DMS 273 (cell line): ENCODE measurements at regions not wholly inside any gene's neighbourhood (a gene's known extent, or its start where the extent isn't known, plus 50 kb on each side); places are given as distances from the start of the nearest gene placed in this dataset.

Experiments used
- DNase-seq: peaks from one replicate; lab custom pipeline; 2025; ENCODE audit not compliant: unreplicated experiment; lab: John Stamatoyannopoulos, UW

DNA sequence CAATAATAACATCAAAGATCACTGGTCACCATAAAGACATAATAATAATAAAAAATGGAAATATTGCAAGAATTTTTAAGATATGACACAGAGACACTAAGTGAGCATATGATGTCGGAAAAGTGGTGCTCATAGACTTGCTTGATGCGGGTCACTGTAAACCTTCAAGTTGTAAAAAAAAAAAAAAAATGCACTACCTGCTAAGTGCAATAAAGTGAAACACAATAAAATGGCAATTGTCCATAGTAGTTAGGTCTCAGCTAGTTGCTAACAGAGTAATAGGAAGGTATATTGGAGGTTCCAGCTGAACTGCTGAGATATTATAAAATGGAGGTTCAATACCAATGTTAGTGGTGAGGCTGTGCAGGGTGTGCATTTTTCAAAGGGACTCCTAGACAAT lies 146.6 kb upstream of the MRPS22 start:
- no peak for DNase-seq

GRCh38 chr3:139198186-139198585 lies 145.6 kb upstream of the MRPS22 start:
- DNase-seq = no peak

DNA sequence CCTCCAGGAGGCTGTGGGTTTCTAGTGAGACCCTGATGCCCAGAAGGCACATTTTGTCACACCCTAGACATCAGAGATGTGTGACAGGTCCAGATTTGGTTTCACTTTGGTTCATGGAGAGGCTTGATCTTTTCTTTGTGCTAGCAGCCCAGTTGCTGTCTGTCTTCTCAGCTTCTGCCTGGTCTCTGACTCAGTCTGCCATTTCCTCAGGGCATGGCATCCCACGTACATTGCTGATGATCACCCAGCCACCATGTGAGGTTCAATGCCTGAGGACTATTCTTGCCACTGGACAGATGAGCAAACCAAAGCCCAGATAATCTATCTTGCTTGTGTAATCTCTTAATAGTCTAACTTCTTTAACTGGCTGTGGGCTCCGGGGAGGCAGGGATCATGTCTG lies 144.9 kb upstream of the MRPS22 start:
- DNase-seq = no peak

GRCh38 chr3:139199421-139200010 lies 144.3 kb upstream of the MRPS22 start:
- DNase-seq = no peak

DNA sequence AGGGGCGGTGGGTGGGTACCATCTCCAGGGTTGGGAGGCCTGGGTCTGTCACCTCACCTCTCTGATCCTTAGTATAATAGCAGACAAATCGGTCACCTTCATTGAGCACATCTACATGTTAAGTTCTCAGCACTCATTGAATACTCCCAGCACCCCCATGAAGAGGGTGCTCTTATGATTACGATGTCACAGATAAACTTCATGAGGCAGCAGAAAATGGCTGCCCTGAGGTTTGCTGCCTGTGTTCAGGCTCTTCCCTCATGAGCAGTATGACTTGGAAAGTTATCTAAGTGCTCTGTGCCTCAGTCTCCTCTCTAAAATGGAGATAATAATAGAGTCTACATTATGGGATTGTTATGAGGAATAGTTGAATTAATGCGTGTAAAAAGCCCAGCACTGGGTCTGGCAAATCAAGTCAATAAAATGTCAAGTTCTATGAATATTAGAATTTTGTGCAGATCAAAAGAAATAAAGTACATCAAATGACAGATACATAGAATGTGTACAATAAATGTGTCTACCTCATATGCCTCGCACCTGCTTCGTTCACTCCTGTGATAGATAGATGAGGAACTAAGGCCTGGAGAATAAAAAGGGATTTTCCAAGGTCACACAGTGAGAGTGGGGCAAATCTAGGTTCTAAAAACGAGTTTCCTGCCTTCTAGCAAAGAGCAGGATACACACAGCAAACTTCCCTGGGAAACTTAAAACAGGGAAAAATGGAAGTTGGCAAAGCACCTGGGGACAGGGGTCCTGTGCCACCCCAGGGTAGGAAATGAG lies 142.2 kb upstream of the MRPS22 start:
- DNase-seq = no peak

DNA sequence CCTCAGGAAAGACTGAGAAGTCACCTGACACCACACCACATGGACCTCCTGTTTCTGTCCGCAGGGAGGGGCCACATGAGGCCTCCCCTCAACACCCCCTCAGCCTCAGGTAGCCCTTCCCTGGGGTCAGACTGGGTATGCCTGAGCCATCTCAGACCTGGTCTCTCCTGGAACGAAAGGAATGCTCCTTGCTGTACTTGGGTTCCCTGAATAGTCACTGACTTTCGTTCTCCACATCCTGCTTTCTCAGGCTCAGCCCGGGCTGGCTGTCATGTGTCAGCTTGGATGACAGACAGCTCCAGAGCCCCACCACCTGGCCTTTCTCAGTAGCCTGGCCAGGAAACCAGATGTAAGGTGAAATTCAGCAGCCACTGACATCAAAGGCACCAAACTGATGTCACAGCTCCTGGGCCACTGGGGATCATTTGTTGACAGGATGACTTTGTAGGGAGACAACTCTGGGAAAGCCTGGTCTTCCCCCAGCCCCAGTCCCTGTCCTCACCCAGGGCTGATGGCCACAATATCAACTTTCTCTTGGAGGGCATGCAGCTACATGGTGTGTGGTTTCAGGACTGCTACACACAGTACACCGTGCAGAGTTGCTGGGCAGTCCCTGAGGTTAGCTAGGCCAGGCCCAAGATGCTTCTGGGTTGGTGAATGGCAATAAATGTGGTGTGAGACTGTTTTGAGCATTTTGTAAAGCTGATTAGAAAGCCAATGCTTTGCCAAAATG lies 141.4 kb upstream of the MRPS22 start:
- DNase-seq = peak; percentile 89

- no peak for DNase-seq
These were observed 140.9 kb upstream of the MRPS22 start for GRCh38 chr3:139202959-139203349.

DNA sequence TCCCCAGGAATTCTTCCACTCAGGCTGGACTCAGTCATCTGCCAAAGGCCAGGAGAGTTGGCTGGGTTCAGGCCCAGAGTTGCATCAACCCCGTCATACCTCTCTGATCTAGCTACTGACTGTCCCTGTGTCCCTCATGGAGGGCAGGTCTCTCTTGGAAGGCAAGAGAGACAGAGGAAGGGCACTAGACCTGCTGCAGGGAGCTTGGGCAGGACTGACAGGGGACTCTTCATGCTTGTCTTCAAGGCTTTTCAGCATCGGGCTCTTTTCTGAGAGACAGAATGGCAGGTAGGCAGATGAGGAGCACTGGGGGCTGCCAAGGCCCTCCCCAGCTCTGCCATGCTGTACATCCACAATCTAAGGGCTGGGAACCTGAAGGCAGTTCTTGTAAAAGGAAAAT lies 140.1 kb upstream of the MRPS22 start:
- no peak for DNase-seq

DNA sequence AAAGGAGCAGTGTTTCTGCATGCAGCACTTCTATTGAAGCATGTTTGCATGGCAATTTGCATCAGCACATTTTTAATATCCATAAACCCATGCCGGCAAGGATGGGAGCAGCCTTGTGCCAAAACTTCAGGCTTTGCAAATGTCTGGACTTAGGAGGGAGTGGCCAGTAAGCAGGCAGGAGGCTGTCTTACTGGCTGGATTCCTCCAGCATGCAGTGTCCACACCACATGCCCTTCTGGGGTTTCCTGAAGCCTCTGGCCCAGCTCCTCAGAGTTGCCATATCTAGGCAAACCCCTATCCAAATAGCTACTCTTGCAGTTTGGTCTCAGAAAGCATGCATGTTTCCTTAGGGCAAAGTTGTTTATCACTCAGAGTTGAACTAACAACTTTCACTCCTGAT lies 139.1 kb upstream of the MRPS22 start:
- DNase-seq = no peak

DNA sequence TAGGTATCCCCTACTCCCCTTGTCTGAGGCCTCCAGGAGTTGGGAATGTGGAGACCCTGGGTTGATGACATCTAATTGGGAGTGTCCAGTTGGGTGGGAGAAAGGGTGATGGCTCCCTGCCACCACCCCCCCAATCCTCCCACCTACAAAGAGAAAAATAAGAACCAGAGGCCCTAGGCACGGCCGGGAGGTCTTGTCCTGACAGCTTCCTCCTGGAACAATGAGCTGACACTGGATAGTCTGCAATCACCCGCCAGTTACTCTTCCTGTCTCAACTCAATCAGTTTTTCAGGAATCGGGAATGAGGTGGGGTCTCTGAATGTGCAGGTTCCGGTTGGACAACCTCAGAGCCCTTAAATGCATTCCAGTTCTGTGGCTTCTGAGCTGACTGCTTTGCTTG lies 129.9 kb upstream of the MRPS22 start:
- DNase-seq = no peak

- DNase-seq = no peak
These were observed 126.9 kb upstream of the MRPS22 start for GRCh38 chr3:139216958-139217357.

DNA sequence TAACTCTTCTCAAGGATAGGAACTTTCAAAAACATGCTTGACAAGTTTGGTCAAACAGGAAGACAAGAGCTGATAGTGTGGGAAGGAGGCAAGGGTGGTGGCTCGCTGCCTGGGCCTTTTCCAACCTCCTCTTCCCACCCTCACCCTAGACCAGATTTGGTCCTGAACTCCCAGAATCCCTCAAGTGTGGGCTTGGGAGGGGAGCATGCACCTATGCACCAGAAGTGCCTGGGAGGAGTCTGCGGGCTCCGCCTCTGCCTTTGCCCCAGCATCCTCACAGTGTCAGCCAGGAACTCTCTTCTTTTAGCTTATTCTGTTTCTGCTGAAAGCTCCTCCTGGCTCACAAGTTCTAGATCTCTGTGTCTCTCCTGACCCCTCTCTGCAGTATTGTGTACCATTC lies 126.2 kb upstream of the MRPS22 start:
- DNase-seq = no peak

DNA sequence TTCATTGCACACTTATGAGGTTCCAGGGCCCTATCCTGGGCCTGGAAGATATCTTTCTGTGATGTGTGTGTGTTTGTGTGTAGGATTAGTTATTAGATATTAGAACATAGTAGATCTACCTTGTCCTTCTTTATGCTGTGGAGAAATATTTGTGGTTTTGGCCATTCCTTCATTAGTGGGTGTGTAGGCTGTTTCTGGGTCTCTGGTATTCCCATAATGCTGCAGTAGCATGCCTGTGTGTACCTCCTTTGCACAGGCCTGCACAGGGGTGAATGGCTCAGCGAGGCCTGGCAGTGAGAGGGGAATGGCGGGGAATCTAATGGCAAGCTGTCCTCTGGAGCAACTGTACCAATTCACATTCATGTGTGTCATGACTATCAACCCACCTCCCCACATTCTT lies 125.8 kb upstream of the MRPS22 start:
- no peak for DNase-seq

GRCh38 chr3:139219463-139219862 lies 124.4 kb upstream of the MRPS22 start:
- no peak for DNase-seq

DNA sequence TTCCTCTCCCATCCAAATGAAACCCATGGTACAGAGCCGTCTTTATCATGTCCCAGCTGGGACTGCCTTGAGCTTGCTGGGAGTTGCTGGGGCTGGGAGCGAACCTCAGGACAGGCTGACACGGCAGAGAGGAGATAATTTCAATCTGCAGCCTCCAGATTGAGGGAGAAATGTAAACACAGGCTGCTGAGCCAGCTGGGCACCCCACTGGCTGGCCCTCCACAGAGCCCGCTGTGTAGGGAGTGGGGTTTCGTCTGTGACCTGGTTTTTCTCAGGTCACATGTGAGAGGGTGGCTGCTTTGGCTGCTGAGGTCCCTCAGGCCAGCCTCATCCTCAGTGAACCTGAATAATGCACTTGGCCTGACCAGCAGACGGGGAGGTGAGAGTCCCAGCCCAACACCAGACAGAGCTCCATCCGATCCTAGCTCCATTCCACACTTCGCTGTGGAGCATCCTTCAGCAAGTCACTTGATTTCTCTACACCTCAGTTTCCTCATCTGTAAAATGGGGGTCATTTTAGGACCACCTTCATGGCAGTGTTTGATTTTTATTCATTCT lies 121.6 kb upstream of the MRPS22 start:
- DNase-seq = peak; percentile 88

DNA sequence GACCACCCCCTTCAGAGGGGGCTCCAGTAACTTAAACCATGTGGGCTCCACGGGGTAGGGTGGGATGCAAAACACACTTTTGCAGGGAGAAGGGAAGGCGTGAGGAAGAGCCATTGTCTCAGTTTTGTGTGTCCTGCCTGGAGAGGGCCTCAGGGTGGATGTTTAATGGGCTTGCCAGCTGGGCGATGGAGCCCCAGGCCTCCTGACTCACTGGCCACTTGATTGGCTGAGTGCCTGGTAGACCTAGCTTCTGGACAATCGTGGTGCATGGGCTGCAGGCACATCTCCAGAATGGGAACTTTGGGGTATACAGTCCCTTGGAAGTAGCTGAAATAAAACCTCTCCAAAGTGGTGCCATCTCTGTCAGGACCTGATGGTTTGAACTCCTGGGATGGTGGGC lies 118.3 kb upstream of the MRPS22 start:
- DNase-seq = peak; percentile 19

DNA sequence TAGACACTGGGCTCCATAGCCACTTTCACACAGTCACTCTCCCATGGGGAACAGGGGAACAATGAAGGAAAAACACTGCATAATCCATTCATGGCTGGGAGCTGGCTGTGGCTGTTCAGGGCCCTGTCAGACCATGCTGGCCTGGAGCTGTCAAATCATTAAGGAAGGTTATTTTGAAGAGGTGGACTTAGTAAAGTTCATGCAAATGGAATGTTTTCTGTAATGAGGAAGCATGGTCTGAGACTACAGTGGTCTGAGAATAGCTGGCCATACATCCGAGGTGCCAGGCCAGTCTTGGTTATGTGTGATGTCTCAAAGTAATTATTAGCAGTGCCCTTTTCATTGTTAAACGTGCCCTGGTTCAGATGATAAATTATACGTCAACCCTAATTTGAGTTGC lies 117.1 kb upstream of the MRPS22 start:
- no peak for DNase-seq

GRCh38 chr3:139227165-139227564 lies 116.7 kb upstream of the MRPS22 start:
- peak; percentile 85 for DNase-seq

GRCh38 chr3:139227827-139228226 lies 116.0 kb upstream of the MRPS22 start:
- DNase-seq = peak; percentile 37

DNA sequence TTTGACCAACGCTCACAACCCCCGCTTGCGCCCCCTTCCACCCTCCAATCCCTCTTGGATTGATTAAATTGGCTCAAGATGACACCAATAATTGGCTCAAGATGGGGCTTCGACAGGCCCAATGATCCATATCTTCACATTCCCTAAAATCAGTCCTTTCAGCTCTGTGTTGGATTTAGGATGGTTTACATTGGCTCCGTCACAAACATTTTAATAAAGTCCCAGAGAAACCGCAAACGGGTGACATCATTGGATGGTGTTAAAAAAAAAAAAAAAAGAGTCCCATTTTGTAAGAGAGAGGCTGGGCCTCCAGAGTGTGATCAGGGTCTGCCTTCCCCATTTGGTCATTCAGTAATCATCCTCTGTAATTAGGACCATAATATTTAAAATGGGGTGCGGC lies 113.4 kb upstream of the MRPS22 start:
- DNase-seq = no peak

GRCh38 chr3:139231555-139232281 lies 112.1 kb upstream of the MRPS22 start:
- no peak for DNase-seq
